ENCODE measurements at regions not wholly inside any gene's neighbourhood (a gene's known extent, or its start where the extent isn't known, plus 50 kb on each side); places are given as distances from the start of the nearest gene placed in this dataset.
A peak's percentile ranks its signal among the peaks of the same experiment; 100 is the strongest.

DNA sequence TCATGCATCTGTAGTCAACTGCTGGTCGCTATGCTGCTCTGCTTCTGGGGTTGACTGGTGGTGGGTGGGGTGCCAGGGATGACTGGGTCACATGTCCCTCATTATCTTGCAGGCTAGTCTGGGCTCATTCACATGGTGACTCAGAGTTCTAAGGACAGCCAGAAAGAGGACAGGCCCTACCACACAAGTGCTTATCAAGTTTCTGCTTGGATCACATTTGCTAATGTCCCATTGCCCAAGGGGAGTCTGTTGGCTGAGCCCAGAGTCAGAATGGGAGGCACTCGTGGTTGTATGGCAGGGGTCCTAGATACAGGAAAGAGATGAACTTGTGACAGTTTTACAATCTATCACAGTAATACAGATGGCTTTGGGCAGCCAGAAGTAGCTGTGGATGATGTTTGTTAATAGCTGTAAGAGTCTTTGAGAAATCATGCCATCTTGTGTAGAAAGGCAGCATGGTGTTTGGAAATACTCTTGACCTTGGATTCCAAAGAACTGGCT lies 221.3 kb downstream of the GPAT3 start (continued):
- TF ChIP-seq, protein P1, sequence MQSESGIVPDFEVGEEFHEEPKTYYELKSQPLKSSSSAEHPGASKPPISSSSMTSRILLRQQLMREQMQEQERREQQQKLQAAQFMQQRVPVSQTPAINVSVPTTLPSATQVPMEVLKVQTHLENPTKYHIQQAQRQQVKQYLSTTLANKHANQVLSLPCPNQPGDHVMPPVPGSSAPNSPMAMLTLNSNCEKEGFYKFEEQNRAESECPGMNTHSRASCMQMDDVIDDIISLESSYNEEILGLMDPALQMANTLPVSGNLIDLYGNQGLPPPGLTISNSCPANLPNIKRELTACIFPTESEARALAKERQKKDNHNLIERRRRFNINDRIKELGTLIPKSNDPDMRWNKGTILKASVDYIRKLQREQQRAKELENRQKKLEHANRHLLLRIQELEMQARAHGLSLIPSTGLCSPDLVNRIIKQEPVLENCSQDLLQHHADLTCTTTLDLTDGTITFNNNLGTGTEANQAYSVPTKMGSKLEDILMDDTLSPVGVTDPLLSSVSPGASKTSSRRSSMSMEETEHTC (IDR thresholded peaks at IDR 0.05): peak; percentile 78; the same call in 1 of the 2 replicates
- TF ChIP-seq TEAD4 (IDR thresholded peaks at IDR 0.05; ENCODE audit: low read length) (peak; percentile 91), TEAD4 (CRISPR knock-in tag; IDR thresholded peaks at IDR 0.05; ENCODE audit: borderline replicate concordance) (no peak), EHMT2 (IDR thresholded peaks at IDR 0.05) (0 out of 2 replicates have a peak, but pooled peaks have one; percentile 57), KLF16 (IDR thresholded peaks at IDR 0.05) (peak; percentile 62; the same call in 1 of the 2 replicates), CEBPB (tag; IDR thresholded peaks at IDR 0.05) (peak; percentile 87), JUN (IDR thresholded peaks at IDR 0.05; ENCODE audit: borderline replicate concordance, low read depth, low read length) (peak; percentile 85), JUN (CRISPR knock-in tag; IDR thresholded peaks at IDR 0.05; ENCODE audit: borderline replicate concordance) (no peak), ZNF583 (CRISPR knock-in tag; IDR thresholded peaks at IDR 0.05) (peak; percentile 25; the same call in 1 of the 2 replicates), RCOR1 (IDR thresholded peaks at IDR 0.05; ENCODE audit: borderline replicate concordance in 1 of 2, low read depth in 2 of 2, low read length in 2 of 2) (peak in 1 of 2 experiments; percentile 77; a peak in 1 of 4 replicates), ZSCAN29 (IDR thresholded peaks at IDR 0.05) (no peak), NR2C2 (CRISPR knock-in tag; IDR thresholded peaks at IDR 0.05) (no peak), NR2C2 (tag; IDR thresholded peaks at IDR 0.05) (0 out of 2 replicates have a peak, but pooled peaks have one; percentile 6), CBFA2T2 (conservative IDR thresholded peaks at IDR 0.05) (peak; percentile 92), SOX6 (IDR thresholded peaks at IDR 0.05) (peak; percentile 30; the same call in 1 of the 2 replicates), HMG20A (CRISPR knock-in tag; conservative IDR thresholded peaks at IDR 0.05) (no peak), EP300 (IDR thresholded peaks at IDR 0.05; ENCODE audit: low read length) (peak; percentile 83)
- TF ChIP-seq, protein P2, sequence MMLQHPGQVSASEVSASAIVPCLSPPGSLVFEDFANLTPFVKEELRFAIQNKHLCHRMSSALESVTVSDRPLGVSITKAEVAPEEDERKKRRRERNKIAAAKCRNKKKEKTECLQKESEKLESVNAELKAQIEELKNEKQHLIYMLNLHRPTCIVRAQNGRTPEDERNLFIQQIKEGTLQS (IDR thresholded peaks at IDR 0.05): peak; percentile 83
- TF ChIP-seq, protein P2 (CRISPR knock-in tag; conservative IDR thresholded peaks at IDR 0.05): peak; percentile 78; the same call in 1 of the 2 replicates
- TF ChIP-seq, protein P3, sequence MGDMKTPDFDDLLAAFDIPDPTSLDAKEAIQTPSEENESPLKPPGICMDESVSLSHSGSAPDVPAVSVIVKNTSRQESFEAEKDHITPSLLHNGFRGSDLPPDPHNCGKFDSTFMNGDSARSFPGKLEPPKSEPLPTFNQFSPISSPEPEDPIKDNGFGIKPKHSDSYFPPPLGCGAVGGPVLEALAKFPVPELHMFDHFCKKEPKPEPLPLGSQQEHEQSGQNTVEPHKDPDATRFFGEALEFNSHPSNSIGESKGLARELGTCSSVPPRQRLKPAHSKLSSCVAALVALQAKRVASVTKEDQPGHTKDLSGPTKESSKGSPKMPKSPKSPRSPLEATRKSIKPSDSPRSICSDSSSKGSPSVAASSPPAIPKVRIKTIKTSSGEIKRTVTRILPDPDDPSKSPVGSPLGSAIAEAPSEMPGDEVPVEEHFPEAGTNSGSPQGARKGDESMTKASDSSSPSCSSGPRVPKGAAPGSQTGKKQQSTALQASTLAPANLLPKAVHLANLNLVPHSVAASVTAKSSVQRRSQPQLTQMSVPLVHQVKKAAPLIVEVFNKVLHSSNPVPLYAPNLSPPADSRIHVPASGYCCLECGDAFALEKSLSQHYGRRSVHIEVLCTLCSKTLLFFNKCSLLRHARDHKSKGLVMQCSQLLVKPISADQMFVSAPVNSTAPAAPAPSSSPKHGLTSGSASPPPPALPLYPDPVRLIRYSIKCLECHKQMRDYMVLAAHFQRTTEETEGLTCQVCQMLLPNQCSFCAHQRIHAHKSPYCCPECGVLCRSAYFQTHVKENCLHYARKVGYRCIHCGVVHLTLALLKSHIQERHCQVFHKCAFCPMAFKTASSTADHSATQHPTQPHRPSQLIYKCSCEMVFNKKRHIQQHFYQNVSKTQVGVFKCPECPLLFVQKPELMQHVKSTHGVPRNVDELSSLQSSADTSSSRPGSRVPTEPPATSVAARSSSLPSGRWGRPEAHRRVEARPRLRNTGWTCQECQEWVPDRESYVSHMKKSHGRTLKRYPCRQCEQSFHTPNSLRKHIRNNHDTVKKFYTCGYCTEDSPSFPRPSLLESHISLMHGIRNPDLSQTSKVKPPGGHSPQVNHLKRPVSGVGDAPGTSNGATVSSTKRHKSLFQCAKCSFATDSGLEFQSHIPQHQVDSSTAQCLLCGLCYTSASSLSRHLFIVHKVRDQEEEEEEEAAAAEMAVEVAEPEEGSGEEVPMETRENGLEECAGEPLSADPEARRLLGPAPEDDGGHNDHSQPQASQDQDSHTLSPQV (IDR thresholded peaks at IDR 0.05): peak; percentile 70
- TF ChIP-seq, protein P4, sequence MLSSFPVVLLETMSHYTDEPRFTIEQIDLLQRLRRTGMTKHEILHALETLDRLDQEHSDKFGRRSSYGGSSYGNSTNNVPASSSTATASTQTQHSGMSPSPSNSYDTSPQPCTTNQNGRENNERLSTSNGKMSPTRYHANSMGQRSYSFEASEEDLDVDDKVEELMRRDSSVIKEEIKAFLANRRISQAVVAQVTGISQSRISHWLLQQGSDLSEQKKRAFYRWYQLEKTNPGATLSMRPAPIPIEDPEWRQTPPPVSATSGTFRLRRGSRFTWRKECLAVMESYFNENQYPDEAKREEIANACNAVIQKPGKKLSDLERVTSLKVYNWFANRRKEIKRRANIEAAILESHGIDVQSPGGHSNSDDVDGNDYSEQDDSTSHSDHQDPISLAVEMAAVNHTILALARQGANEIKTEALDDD (IDR thresholded peaks at IDR 0.05): peak; percentile 54; the same call in 1 of the 2 replicates
- TF ChIP-seq, protein P5, sequence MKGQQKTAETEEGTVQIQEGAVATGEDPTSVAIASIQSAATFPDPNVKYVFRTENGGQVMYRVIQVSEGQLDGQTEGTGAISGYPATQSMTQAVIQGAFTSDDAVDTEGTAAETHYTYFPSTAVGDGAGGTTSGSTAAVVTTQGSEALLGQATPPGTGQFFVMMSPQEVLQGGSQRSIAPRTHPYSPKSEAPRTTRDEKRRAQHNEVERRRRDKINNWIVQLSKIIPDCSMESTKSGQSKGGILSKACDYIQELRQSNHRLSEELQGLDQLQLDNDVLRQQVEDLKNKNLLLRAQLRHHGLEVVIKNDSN (CRISPR knock-in tag; IDR thresholded peaks at IDR 0.05): no peak

Data from K562 (cell line).